NCI-H2171 (cell line): ENCODE measurements at regions not wholly inside any gene's neighbourhood (a gene's known extent, or its start where the extent isn't known, plus 50 kb on each side); places are given as distances from the start of the nearest gene placed in this dataset.

Experiments used
- DNase-seq: peaks from one replicate; lab custom pipeline; 2025; lab: John Stamatoyannopoulos, UW

DNA sequence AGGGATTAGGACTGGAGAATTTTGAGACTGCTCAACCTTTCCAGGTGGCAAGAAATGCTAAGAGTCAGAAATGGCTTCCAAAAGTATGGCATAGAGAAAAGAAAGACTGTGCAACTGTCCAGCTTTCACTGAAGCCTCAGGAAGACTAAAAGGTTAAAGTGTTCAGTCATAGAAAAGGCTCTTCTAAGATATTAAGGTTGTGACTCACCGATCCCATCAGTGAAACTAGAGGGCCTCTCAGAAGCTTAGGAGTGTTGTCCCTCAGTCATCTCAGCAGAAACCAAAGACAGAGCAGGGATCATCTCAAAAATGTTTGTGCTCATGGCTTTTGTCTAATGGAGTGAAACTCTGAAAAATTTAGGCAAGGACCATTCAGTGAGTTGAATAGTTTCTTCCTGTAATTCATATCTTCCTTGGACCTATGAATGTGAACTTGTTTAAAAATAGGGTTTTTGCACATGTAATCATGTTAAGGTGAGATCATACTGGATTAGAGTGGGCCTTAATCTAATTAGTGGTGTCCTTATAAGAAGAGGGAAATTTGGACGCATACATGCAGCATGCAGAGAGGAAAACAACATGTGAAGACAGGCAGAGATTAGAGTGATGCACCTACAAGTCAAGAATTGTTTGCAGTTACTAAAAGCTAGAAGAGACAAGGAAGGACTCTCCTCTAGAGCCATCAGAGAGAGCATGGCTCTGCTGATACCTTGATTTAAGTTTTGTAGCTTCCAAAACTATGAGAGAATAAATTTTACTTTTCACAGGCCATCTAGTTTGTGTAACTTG, 71.3 kb downstream of the RPE65 start:
- no peak for DNase-seq

- DNase-seq: no peak
These were observed 72.7 kb downstream of the RPE65 start for GRCh38 chr1:68377098-68377497.

- DNase-seq: peak; percentile 35
These were observed 73.3 kb downstream of the RPE65 start for GRCh38 chr1:68376441-68376840.

GRCh38 chr1:68375919-68376318, 73.8 kb downstream of the RPE65 start:
- DNase-seq: no peak

DNA sequence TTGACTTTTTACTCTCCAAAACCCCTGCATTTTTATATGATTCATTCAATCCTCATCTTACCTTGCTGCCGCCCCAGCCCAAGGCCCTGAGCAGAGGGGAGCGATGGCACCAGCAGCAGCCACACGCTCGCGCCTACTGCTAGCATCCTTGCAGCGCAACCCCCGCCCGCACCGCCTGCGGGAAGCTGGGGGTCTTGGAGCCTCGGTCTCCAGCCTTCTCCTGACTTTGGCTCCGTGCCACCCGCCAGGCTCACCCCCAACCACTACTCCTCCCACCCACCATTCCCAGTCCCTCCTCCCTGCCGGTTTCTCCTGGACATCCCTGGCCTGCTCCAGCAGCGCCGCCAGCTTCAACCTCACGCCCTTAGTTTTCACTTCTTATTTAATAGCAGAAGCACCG, 76.6 kb downstream of the RPE65 start:
- no peak for DNase-seq

- DNase-seq: no peak
These were observed 77.3 kb downstream of the RPE65 start for GRCh38 chr1:68372487-68372886.

DNA sequence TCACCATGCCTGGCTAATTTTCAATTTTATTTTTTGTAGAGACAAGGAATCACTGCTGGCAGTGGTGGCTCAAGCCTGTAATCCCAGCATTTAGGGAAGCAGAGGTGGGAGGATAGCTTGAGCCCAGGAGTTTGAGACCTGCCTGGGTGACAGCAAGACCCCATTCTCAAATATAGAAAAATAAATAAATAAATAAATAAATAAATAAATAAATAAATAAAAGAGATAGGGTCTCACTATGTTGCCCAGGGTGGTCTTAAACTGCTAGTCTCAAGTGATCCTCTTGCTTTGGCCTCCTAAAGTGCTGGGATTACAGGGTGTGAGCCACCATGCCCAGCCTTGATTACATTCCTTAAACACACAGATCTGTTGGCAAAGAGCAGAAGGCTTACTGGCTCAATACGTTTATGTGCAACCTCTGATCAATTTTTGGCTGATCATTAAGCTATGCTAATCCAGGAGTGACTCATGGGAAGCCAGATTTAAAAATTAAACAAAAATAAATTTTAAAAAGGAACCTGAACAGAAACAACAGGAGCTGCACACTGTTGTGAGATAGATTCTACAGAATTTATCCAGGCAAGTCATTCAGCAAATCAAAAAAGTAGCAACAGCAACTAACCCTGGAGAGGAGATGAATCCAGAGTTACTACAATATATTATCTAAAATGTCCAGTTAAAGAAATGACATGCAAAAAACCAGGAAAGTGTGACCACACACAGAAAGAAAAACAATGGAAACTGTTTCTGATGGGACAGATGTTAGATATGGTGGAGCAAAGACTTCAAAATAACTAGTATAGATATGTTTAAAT, 79.4 kb downstream of the RPE65 start:
- DNase-seq: no peak

DNA sequence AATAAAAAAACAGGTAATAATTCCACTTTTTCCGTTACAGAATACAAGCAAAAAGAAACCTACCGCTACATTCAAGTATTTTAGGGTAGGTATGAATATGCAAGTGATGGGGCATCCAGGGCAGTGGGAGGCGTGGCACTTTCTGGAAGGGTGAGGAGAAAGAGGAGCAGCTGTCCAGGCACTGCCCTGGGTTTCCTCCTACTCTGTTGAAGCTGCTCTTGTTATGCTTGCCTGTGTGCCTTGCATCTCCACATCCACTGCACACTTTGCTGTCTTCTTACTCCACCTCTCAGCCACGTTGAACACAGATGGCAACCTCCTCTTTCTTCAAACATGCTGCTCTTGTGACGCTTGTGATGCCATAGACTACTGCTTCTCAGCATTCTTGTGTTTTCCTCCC, 83.2 kb downstream of the RPE65 start:
- no peak for DNase-seq

- no peak for DNase-seq
These were observed 83.9 kb downstream of the RPE65 start for GRCh38 chr1:68365709-68366382.

DNA sequence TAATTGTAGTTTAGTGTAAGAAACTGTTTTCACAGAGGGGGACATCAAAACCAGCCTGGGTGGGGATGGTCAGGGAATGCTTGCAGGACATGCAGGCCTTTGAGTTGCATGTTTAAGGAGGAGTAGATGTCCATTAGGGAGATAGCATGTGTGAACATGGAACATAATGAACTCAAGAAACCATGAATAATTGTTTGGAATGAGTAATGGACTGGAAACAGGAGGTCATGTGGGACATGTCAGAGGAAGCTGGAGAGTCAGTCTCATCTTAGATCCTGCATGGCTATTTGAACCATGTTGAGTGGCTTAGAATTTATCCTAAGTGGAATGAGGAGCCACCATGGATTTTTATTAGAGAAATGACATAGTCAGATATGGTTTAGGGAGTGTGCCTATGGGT, 86.4 kb downstream of the RPE65 start:
- DNase-seq: no peak

DNA sequence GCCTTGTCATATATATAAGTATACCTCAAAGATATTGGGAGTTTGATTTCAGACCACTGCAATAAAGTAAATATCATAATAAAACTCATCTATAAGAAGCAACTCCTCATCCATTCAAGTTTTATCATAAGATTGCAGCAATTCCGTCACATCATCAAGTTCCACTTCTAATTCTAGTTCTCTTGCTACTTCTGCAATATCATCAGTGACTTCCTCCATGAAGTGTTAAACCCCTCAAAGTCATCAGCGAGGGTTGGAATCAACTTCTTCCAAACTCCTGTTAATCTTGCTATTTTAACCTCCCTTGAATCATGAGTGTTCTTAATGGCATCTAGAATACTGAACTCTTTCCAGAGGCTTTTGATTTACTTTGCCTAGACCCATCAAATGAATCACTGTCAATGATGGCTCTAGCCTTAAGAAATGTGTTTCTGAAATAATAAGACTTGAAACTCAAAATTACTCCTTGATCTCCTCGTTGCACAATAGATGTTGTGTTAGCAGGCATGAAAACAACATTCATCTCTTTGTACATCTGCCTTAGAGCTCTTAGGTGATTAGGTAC, 88.3 kb downstream of the RPE65 start:
- DNase-seq: no peak

DNA sequence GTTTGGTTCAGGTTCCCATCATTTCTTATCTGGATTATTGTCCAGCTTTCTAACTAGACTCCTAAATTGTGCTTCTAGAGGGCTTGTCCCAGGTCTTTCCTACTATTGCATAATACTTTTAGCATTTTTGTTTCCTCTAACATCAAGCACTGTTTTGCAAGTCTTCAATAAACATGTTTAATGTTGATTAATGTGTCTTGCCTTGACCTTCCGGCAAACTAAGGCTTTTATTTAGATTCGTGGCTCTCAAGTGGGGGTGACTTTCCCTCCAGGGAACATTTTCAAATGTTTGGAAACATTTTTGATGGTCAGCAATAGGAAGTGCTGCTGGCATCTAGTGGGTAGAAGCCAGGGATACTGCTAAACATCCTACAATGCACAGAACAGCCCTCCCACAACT, 90.7 kb downstream of the RPE65 start:
- no peak for DNase-seq

DNA sequence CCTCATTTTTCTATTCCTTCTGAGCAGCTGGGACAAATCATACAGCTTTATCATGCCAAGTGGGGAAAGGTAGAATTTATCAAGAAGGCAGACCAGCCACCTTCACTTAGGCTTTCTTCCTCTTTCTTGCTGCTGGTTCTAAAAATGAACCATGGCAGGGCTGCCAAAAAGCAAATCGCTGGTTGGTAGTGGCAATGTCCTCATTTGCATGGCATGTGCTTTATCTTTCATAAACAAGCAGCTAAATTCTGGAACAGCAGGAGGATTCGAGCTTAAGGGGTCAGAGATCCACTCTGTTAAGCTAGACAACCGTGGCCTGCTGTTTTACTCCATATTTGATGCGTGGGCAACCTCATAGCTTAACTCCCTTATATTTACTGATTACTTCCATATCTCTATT, 91.3 kb downstream of the RPE65 start:
- DNase-seq: no peak

GRCh38 chr1:68355614-68356013, 94.1 kb downstream of the RPE65 start:
- DNase-seq: no peak

GRCh38 chr1:68352202-68352601, 97.6 kb downstream of the RPE65 start:
- no peak for DNase-seq

DNA sequence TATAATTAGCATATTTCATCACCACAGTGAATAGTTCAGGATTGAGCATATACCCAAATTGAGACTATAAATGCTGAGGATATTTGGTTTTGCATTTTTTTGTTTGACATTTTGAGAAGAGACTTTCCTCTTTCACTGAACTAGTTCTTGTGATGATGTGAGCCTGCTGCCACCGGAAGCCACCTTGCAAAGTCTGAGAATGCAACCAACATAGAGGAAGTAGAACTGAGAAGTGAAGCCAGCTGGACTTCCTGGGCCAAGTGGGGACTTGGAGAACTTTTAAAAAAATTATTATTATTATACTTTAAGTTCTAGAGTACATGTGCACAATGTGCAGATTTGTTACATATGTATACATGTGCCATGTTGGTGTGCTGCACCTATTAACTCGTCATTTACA, 102.3 kb downstream of the RPE65 start:
- DNase-seq: no peak

GRCh38 chr1:68346188-68346808, 103.5 kb downstream of the RPE65 start:
- no peak for DNase-seq

DNA sequence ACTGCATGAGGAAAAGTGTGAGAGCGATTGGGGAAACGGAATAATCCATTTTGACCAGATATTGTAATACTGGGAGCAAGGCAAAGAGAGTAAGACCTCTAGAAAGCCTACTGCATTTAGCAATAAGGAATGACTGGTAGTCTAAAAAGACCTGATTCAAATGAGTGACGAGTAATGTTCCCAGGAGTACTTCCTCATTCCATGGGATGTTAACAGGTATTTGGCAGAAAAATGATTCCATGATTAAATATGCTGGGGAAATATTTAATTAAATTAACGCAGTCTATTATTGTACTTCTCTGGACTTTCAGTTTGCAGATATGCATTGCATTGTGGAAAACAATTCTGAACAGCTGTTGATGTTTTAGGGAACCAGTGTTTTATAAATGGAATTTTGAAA, 105.5 kb downstream of the RPE65 start:
- DNase-seq: no peak

DNA sequence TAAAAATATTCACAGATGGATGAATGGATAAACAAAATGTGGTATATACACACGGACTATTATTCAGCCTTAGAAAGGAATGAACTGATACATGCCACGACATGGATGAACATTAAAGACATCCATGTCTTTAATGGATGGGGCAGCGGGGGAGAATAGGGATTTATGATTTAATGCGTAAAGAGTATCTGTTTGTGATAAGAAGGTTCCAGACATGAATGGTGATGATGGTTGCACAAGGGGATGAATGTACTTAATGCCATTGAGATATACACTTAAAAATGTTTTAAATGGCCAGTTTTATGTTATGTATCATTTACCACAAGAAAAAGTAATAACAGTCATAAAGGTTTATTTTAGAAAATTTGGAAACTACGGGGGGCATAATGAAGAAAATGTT, 108.6 kb upstream of the WLS start:
- no peak for DNase-seq

DNA sequence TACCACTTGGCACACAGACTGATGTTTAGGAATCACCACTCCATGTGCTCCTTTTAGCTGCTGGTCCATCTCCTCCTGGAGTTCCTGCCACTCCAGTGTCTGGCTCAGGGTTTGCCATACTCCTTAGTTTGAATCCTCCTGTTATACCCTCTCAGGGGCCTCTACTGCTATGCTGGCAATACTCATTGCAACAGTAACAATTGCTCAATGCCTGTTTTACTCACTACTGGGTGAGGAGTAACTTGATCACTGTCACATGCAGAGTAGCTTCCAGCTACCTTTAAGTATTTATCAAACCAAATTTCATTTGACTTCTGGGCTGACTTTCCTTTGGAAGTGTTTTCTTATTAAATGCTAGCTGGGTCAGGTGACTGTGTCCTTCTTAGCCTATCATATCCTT, 107.2 kb upstream of the WLS start:
- DNase-seq: no peak

GRCh38 chr1:68338081-68338480, 105.8 kb upstream of the WLS start:
- no peak for DNase-seq

DNA sequence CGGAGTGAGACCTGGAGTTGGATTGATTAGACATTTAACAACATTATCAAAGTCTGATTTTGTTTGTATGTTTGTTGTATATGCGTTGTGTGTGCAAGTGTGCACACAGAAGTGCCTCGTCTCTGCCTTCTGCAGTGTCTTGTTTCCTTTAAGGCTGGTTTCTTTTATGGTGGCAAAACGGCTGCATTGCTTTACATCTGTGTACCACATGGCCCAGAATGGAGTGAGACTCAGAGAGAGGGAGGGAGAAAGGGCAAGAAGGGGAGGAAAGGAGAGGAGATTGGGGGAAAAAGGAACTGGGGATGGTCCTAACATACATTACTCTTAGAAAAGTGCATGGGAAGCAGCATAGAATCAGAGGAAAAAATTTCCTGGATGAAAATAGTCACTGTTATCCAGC, 99.7 kb upstream of the WLS start:
- no peak for DNase-seq
